HEK293T (cell line): ENCODE measurements at regions not wholly inside any gene's neighbourhood (a gene's known extent, or its start where the extent isn't known, plus 50 kb on each side); places are given as distances from the start of the nearest gene placed in this dataset.

Experiments
- CTCF ChIA-PET: fragments of 350-600 bp; formaldehyde crosslinking; extraction: SDS; loops from one replicate; lab custom pipeline; 2021; ENCODE audit warnings: antibody characterized with exemption, inconsistent platforms; lab: Yijun Ruan, JAX
- POLR2A ChIA-PET: fragments of 350-600 bp; formaldehyde crosslinking; extraction: SDS; loops from one replicate; lab custom pipeline; 2020; ENCODE audit warnings: antibody characterized with exemption, inconsistent platforms; lab: Yijun Ruan, JAX
- DNase-seq: peaks from one replicate; pipeline ENCODE4 v3.0.0; 2012; ENCODE audit warnings: mixed read lengths; ENCODE audit errors: extremely low spot score
- ARNT ChIP-seq: fragments of 450-650 bp; IDR thresholded peaks from 2 replicates; pipeline ENCODE4 v1.6.1; 2017; ENCODE audit warnings: mild to moderate bottlenecking
- BHLHE40 ChIP-seq: fragments of 450-650 bp; IDR thresholded peaks from 2 replicates; pipeline ENCODE4 v1.6.1; 2016; ENCODE audit warnings: mild to moderate bottlenecking, moderate library complexity, borderline replicate concordance
- CTBP1 ChIP-seq: fragments of 450-650 bp; IDR thresholded peaks from 2 replicates; pipeline ENCODE4 v1.6.1; 2016; ENCODE audit warnings: borderline replicate concordance
- ELF4 ChIP-seq: fragments of 450-650 bp; IDR thresholded peaks from 2 replicates; pipeline ENCODE4 v1.6.1; 2017; ENCODE audit warnings: antibody characterized with exemption
- FOXA1 ChIP-seq: fragments of 450-650 bp; IDR thresholded peaks from 2 replicates; pipeline ENCODE4 v1.6.1; 2016; ENCODE audit warnings: mild to moderate bottlenecking
- FOXK2 ChIP-seq: fragments of 450-650 bp; IDR thresholded peaks from 2 replicates; pipeline ENCODE4 v1.6.1; 2016; ENCODE audit warnings: mild to moderate bottlenecking
- FOXM1 ChIP-seq: fragments of 450-650 bp; IDR thresholded peaks from 2 replicates; pipeline ENCODE4 v1.6.1; 2017; ENCODE audit warnings: mild to moderate bottlenecking, borderline replicate concordance
- HDGF ChIP-seq: fragments of 450-650 bp; IDR thresholded peaks from 2 replicates; pipeline ENCODE4 v1.6.1; 2017; ENCODE audit warnings: antibody characterized with exemption, borderline replicate concordance
- L3MBTL2 ChIP-seq: fragments of 450-650 bp; conservative IDR thresholded peaks from 2 replicates; pipeline ENCODE4 v1.6.1; 2016; ENCODE audit warnings: mild to moderate bottlenecking
- LEF1 ChIP-seq: fragments of 450-650 bp; IDR thresholded peaks from 2 replicates; pipeline ENCODE4 v1.6.1; 2017; ENCODE audit warnings: mild to moderate bottlenecking, borderline replicate concordance
- NFRKB ChIP-seq: fragments of 450-650 bp; IDR thresholded peaks from 2 replicates; pipeline ENCODE4 v1.6.1; 2016; ENCODE audit warnings: mild to moderate bottlenecking, moderate library complexity
- SP1 ChIP-seq: fragments of 450-650 bp; IDR thresholded peaks from 2 replicates; pipeline ENCODE4 v1.6.1; 2017
- SUZ12 ChIP-seq: fragments of 450-650 bp; IDR thresholded peaks from 2 replicates; pipeline ENCODE4 v1.6.1; 2016; ENCODE audit warnings: mild to moderate bottlenecking
- TARDBP ChIP-seq: fragments of 450-650 bp; IDR thresholded peaks from 2 replicates; pipeline ENCODE4 v1.6.1; 2016
- ZNF384 ChIP-seq: fragments of 450-650 bp; IDR thresholded peaks from 2 replicates; pipeline ENCODE4 v1.6.1; 2016
- TF ChIP-seq, protein P1 (sequence below): fragments of 450-650 bp; IDR thresholded peaks from 2 replicates; pipeline ENCODE4 v1.6.1; 2016

DNA sequence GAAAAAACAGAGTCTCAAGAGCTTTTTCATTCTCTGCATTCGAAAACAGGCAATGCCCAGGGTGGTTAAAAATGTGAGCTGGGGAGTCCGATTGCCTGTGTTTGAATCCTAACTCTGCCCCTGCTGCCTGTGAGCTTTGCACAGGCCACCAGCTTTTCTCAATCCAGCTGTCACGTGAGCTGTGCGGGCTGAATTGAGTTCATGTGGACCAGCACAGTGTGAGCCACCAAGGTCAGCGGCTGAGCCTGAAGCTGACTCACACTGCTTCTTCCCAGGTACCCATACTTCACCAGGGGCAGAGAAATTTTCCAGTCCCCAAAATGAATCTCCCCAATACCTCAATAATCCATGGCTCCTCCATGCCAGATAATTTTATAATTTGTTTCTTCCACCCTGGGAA lies 64.4 kb upstream of the SLCO3A1 start:
- no peak for TF ChIP-seq HDGF
- no peak for TF ChIP-seq SP1
- TF ChIP-seq SUZ12: no peak
- TF ChIP-seq ARNT: no peak
- TF ChIP-seq NFRKB: no peak
- TF ChIP-seq TARDBP: no peak
- no peak for TF ChIP-seq ZNF384
- TF ChIP-seq, protein P1, sequence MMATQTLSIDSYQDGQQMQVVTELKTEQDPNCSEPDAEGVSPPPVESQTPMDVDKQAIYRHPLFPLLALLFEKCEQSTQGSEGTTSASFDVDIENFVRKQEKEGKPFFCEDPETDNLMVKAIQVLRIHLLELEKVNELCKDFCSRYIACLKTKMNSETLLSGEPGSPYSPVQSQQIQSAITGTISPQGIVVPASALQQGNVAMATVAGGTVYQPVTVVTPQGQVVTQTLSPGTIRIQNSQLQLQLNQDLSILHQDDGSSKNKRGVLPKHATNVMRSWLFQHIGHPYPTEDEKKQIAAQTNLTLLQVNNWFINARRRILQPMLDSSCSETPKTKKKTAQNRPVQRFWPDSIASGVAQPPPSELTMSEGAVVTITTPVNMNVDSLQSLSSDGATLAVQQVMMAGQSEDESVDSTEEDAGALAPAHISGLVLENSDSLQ: no peak
- POLR2A ChIA-PET: no interaction called here
- CTCF ChIA-PET: interaction anchor here (0.5 to 0.6 kb wide), 2 partner anchors 117 to 348 kb away, joined by 4 to 6 read pairs; no protein-coding TSS in a partner anchor
- no peak for DNase-seq

DNA sequence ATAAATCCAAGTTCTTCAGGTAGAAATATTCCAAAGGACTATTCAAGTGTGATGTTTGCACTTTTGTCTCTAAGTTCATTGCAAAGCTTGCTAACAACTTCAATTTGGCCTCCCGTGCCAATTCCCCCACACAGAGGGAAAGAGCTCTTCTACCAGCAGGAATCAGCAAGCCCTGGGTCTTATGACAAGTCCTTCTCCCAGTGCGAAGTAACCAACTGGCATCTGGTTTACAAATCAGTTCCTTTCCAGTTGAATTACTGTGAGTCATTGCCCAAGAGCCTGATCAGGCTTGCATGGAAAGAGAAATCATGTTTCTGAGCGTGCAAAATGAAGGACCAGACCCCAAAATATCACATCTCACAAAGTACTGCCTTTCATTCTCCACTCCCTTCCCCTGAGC lies 62.7 kb upstream of the SLCO3A1 start:
- TF ChIP-seq SP1: no peak
- TF ChIP-seq ZNF384: no peak
- no peak for TF ChIP-seq SUZ12
- TF ChIP-seq FOXA1: no peak
- no peak for TF ChIP-seq HDGF
- no peak for TF ChIP-seq BHLHE40
- no peak for TF ChIP-seq LEF1
- no peak for TF ChIP-seq ELF4
- no peak for TF ChIP-seq FOXM1
- no peak for TF ChIP-seq TARDBP
- POLR2A ChIA-PET: no interaction called here
- DNase-seq: no peak
- CTCF ChIA-PET: no interaction called here

DNA sequence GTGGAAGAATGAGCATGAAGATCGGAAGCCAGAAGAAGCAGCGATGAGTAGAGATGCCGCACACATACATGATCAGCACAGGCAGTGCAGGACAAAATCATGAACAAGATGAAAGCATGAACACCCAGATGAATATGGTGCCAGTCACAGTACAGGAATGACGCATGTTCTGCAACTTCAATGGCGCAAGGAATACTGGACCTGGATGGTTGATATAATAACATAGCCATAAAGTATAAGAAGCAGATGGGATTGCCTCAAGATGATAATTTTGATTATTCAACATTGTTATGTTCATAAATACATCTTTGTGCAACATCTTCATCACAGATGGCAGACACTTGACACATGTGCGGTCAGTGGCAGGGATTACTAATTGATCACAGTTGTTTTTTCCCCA lies 59.7 kb upstream of the SLCO3A1 start:
- TF ChIP-seq, protein P1: no peak
- TF ChIP-seq FOXK2: no peak
- TF ChIP-seq FOXA1: no peak
- no peak for TF ChIP-seq SP1
- no peak for TF ChIP-seq ELF4
- TF ChIP-seq HDGF: no peak
- TF ChIP-seq BHLHE40: no peak
- no peak for TF ChIP-seq FOXM1
- no peak for TF ChIP-seq NFRKB
- no peak for TF ChIP-seq ARNT
- no peak for TF ChIP-seq TARDBP
- no peak for TF ChIP-seq SUZ12
- no peak for TF ChIP-seq CTBP1
- TF ChIP-seq ZNF384: no peak
- no peak for TF ChIP-seq LEF1
- TF ChIP-seq L3MBTL2: no peak
- ChIA-PET CTCF (no interaction called here), POLR2A (no interaction called here)
- no peak for DNase-seq

DNA sequence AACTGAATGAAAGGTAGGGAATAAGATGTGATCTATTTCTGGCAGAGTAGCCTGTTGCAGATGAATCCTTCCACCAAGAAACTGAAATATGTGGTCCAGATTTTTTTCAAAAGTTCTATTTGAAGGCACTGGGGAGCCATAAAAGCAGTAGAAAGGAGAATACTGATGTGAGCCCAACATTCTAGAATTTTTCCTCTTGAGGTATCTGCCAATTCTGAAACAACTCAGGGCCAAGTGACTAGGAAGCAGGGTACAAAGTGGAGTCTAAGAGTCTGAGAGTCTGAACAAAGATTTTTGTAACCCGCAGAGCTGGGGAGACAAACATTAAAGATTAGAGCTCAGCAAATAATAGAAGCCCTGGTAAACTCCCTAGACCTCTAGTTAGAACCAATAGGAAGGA lies 58.3 kb upstream of the SLCO3A1 start:
- POLR2A ChIA-PET: no interaction called here
- no peak for TF ChIP-seq FOXM1
- no peak for TF ChIP-seq FOXK2
- no peak for TF ChIP-seq L3MBTL2
- DNase-seq: no peak
- CTCF ChIA-PET: no interaction called here

DNA sequence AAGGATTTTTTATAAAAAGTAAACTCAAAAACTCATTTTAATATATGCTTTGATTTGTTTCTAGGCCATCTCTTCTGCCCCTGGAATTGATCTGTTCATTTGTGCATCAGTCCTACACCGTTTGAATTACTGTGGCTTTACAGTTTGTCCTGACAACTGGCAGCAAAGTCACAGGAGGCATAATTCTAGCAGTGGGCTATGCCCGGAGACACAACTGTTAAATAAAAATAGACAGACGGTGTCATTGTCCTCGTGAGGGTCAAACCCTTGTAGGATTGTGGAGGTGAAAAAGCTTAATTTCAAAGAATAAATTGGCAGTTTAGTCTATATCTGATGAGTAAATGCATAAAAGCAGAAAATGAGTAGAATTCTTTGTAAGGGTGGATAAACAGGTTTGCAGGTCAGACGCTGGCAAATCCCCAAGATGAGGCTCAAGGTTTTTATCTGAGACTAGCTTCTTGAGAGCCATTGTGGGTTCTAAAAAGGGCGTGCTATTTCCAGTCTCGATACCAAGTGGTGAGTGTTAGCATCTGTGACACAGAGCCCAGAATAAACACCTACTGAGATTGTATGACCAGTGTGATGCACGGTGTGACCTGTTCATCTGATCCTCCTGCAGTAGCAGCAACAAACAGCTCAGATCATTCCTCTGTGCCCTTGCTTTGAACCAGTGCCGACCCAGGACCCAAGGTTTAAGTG lies 51.5 kb upstream of the SLCO3A1 start:
- ChIA-PET POLR2A (no interaction called here), CTCF (interaction anchor here (1.3 kb wide), 1 partner anchor 96 kb away, joined by 4 read pairs; no protein-coding TSS in a partner anchor)
- DNase-seq: no peak
- no peak for TF ChIP-seq ELF4
- TF ChIP-seq FOXA1: no peak
- no peak for TF ChIP-seq SUZ12

DNA sequence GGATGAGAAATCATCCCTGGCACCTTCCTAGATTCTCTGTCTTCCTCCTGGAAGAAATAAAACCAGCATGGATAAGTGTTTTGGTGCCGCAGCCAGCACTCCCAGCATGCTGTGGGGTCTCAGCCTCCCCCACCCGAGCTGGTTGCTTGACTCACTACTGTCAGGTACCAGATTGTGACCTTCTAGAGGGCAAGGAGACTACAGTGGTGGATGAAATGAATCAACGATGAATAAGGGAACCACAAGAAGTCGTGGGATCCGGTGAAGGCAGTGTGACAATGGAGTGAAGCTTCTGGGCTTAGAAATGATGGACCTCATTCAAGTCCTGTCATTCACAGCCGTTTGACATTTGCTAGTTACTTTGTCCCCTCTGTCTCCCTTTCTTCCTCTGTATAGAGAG lies 50.2 kb upstream of the SLCO3A1 start:
- TF ChIP-seq BHLHE40: no peak
- TF ChIP-seq TARDBP: no peak
- TF ChIP-seq, protein P1: no peak
- no peak for TF ChIP-seq HDGF
- no peak for TF ChIP-seq ZNF384
- no peak for TF ChIP-seq SP1
- TF ChIP-seq FOXA1: no peak
- no peak for TF ChIP-seq LEF1
- TF ChIP-seq NFRKB: no peak
- no peak for TF ChIP-seq ARNT
- TF ChIP-seq L3MBTL2: no peak
- TF ChIP-seq SUZ12: no peak
- TF ChIP-seq FOXK2: no peak
- CTCF ChIA-PET: no interaction called here
- POLR2A ChIA-PET: no interaction called here
- no peak for DNase-seq
